ENCODE measurements at regions not wholly inside any gene's neighbourhood (a gene's known extent, or its start where the extent isn't known, plus 50 kb on each side); places are given as distances from the start of the nearest gene placed in this dataset.

DNA sequence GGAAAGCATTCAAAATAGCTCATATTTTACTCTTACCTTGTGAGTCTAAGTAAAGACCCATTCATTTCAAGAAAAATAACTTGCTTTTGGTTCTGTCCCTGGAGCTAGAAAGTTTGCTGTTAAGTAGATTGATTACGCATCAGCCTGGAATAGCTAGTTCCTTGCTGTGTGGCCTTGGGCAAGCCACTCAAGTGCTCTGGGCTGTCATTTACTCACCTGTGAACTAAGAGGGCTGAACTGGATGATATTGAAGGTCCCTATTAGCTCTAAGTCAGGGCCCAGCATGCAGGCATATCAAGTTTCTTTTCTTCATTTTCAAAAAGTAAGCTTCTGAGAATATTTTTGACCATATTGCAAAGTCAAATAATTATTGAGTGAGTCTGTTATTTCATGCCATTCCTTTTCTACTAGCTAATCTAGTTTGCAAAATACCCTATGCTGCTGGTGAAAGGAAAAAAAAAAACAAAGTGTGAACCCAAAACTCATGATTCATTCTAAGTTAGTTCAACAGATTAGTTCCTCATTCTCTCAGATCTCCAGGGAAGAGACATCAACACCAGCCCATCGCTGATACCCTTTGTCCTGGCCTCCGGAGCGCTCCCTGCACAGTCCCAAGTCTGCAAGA lies 106.5 kb upstream of the GMDS start:
- DNase-seq (ENCODE audit: low spot score) (no peak), ATAC-seq (ENCODE audit: insufficient number of reproducible peaks, low FRiP score, low read depth) (no peak)
- no peaks in the 10 kb centered on the region for H3K36me3 ChIP-seq
- peak overlapping the region; percentile 82 to 89 for H3K27ac ChIP-seq
- H3K9me3 ChIP-seq, result no peaks in the 10 kb centered on the region
- H3K4me3 ChIP-seq, result peak overlapping the region; percentile 48
- no peaks in the 10 kb centered on the region for H3K27me3 ChIP-seq (replicated peaks; ENCODE audit: insufficient read depth)
- TF ChIP-seq CTCF (IDR thresholded peaks at IDR 0.05), result no peak
- H3K4me1 ChIP-seq (ENCODE audit: control insufficient read depth in 1 of 2, low read depth in 2 of 2), result peaks cover 23 to 57% of the 10 kb centered on the region in 2 donors

DNA sequence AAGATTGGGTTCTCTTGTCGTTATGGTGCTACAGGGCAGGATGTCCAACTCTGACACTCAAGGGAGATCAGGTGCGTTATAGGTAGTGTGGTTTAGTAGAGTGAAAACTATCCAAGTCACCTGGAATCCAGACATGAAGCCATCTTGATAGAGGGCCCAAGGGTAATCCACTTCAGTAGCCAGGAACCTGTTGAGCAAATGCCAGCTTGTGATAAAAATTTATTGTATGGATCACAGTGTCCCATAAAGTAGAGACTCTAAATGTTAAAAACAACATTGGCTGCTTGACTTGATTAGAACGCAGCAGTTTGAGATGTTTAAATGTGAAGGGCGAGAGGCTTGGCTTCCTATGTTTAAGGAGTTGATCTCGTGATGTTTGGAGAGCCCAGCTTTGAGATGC lies 105.7 kb upstream of the GMDS start:
- H3K27me3 ChIP-seq (replicated peaks; ENCODE audit: insufficient read depth), result no peaks in the 10 kb centered on the region
- no peaks in the 10 kb centered on the region for H3K9me3 ChIP-seq
- ATAC-seq (ENCODE audit: insufficient number of reproducible peaks, low FRiP score, low read depth) (no peak), DNase-seq (ENCODE audit: low spot score) (no peak)
- H3K4me1 ChIP-seq (ENCODE audit: control insufficient read depth in 1 of 2, low read depth in 2 of 2), result peaks cover 19 to 49% of the 10 kb centered on the region in 2 donors
- no peaks in the 10 kb centered on the region for H3K36me3 ChIP-seq
- no peak overlapping the region for H3K4me3 ChIP-seq
- H3K27ac ChIP-seq, result peak overlapping the region; percentile 82 to 89
- TF ChIP-seq CTCF (IDR thresholded peaks at IDR 0.05), result no peak

DNA sequence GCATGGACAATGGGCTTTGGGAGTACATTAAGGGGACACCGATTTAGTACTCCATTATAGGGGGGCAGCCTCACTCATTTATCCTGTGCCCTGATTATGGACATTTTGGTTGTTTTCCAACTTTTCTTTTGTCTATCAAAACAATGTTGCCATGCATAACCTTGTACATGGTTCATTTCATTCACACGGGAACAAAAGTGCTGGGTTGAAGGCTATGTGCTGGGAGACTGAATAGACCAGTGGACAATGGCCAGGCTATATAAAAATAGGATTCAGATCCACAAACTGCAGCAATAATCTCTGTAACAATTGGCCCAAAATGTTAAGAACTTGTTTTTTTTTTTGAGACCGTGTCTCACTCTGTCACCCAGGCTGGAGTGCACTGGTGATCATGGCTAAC lies 100.7 kb upstream of the GMDS start:
- Histone ChIP-seq H3K4me3 (no peak overlapping the region), H3K4me1 (ENCODE audit: control insufficient read depth in 1 of 2, low read depth in 2 of 2) (peaks cover 0 to 2% of the 10 kb centered on the region in 2 donors), H3K27me3 (replicated peaks; ENCODE audit: insufficient read depth) (no peaks in the 10 kb centered on the region), H3K27ac (no peak overlapping the region), H3K9me3 (no peaks in the 10 kb centered on the region), H3K36me3 (no peaks in the 10 kb centered on the region)
- no peak for ATAC-seq (ENCODE audit: insufficient number of reproducible peaks, low FRiP score, low read depth)
- no peak for TF ChIP-seq CTCF (IDR thresholded peaks at IDR 0.05)
- no peak for DNase-seq (ENCODE audit: low spot score)

DNA sequence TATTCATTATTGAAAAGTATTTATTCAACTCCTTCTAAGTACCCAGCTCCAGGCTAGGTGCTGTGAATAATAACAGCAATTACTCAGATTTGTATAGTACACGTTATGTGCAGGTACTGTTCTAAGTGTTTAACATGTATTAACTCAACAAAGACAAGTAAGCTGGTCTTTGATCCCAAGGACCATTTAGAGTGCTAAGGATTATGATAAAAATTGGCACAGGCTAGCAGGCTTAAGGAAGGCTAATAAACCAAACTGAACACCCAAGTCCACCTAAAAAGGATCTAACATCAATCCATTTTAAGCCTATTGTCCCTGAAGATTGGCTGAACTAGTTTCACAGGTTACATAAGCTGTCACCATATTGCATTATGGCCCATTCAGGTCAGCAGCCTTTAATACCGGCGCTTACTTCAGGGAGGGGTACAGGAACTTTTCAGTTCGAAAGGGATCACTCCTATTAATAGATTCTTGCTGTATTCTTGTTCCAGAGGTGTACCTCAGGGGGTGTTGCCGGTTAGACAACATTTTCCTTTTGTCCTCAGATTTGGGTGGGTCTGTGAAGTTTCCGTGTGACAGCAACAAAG lies 99.0 kb upstream of the GMDS start:
- Histone ChIP-seq H3K27me3 (replicated peaks; ENCODE audit: insufficient read depth) (no peaks in the 10 kb centered on the region), H3K4me3 (no peak overlapping the region), H3K4me1 (ENCODE audit: control insufficient read depth in 1 of 2, low read depth in 2 of 2) (no peaks in the 10 kb centered on the region), H3K36me3 (no peaks in the 10 kb centered on the region), H3K9me3 (no peaks in the 10 kb centered on the region), H3K27ac (no peak overlapping the region)
- no peak for ATAC-seq (ENCODE audit: insufficient number of reproducible peaks, low FRiP score, low read depth)
- no peak for DNase-seq (ENCODE audit: low spot score)
- TF ChIP-seq CTCF (IDR thresholded peaks at IDR 0.05), result no peak

- peaks cover 0 to 5% of the 10 kb centered on the region in 2 donors for H3K4me1 ChIP-seq (ENCODE audit: control insufficient read depth in 1 of 2, low read depth in 2 of 2)
- ATAC-seq (ENCODE audit: insufficient number of reproducible peaks, low FRiP score, low read depth) (no peak), DNase-seq (ENCODE audit: low spot score) (no peak)
- H3K4me3 ChIP-seq, result no peak overlapping the region
- H3K27ac ChIP-seq, result no peak overlapping the region
- no peaks in the 10 kb centered on the region for H3K36me3 ChIP-seq
- peaks cover 20% of the 10 kb centered on the region for H3K9me3 ChIP-seq
- no peaks in the 10 kb centered on the region for H3K27me3 ChIP-seq (replicated peaks; ENCODE audit: insufficient read depth)
- TF ChIP-seq CTCF (IDR thresholded peaks at IDR 0.05), result no peak
Observed at GRCh38 chr6:2327591-2327990, 82.2 kb upstream of the GMDS start.

All from thoracic aorta (tissue), 2 donors.